Immature natural killer cell (primary cell): ENCODE measurements at regions not wholly inside any gene's neighbourhood (a gene's known extent, or its start where the extent isn't known, plus 50 kb on each side); places are given as distances from the start of the nearest gene placed in this dataset.
A peak's percentile ranks its signal among the peaks of the same experiment; 100 is the strongest.

Experiments used
- DNase-seq, 3 donors: peaks; one replicate each; pipeline ENCODE4 v3.0.0; 2022; ENCODE audit warnings: mixed read lengths in 1 of 3
- H3K27ac Mint-ChIP-seq, 6 donors: one replicate each; pipeline ENCODE4 v1.8.0; 2020; ENCODE audit warnings: mixed read lengths in 6 of 6, mild to moderate bottlenecking in 5 of 6, inconsistent platforms in 4 of 6, moderate library complexity in 3 of 6
- H3K27me3 Mint-ChIP-seq, 3 donors: one replicate each; pipeline ENCODE4 v1.8.0; 2020 to 2021; ENCODE audit warnings: low read depth in 3 of 3, mild to moderate bottlenecking in 3 of 3, mixed read lengths in 3 of 3, moderate library complexity in 3 of 3, inconsistent platforms in 1 of 3
- H3K36me3 Mint-ChIP-seq, 3 donors: one replicate each; pipeline ENCODE4 v1.8.0; 2020; ENCODE audit warnings: mixed read lengths in 3 of 3, inconsistent platforms in 2 of 3, mild to moderate bottlenecking in 2 of 3
- H3K4me1 Mint-ChIP-seq, 2 donors: one replicate each; pipeline ENCODE4 v1.8.0; 2020; ENCODE audit warnings: inconsistent platforms in 2 of 2, mild to moderate bottlenecking in 2 of 2, mixed read lengths in 2 of 2, moderate library complexity in 1 of 2
- H3K4me3 Mint-ChIP-seq, 5 donors: one replicate each; pipeline ENCODE4 v1.8.0; 2020; ENCODE audit warnings: mild to moderate bottlenecking in 5 of 5, mixed read lengths in 5 of 5, inconsistent platforms in 3 of 5, moderate library complexity in 3 of 5
- H3K9me3 Mint-ChIP-seq, 6 donors: one replicate each; pipeline ENCODE4 v1.8.0; 2020; ENCODE audit warnings: mild to moderate bottlenecking in 6 of 6, mixed read lengths in 6 of 6, inconsistent platforms in 4 of 6, moderate library complexity in 3 of 6

DNA sequence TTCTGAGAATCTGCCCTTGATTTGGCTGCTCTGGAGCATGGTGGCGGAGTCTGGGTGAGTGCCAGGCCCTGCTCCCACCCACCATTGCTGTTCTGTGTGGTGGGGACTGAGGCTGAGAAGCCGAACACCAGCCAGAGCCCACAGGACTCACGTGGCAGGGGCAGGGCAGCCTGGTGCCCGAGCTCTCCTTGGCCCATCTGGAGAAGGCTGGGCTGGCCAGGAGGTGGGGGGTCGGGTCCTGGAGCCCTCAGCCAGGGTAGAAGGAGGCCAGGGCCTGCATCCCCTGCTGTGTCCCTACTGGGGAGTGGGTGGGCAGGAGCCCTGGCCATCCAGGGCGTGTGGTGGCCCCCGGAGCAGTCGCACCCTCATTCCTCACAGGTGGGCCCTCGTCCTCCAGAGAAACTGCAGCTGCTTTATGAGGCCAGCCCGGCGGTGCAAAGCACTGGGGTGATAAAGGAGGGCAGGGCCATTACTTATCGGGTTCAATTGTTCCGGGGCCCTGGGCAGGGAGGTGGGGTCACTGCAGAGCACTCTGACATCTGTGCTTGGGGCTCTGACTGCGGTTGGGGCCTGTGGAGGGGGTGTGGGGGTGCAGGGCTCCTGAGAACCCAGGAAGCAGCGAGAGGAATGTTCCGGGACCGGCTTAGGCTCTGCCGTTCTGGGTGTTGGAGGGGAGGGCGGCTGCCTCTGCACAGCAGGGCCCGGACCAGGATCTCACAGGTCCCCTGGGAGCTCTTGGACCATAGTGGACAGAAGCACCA, 217.5 kb upstream of the C14orf180 start:
- Mint-ChIP-seq H3K4me1 (no peaks in the 10 kb centered on the region), H3K9me3 (no peaks in the 10 kb centered on the region), H3K27ac (peak overlapping the region in 1 of 6 donors; percentile 11), H3K4me3 (no peak overlapping the region), H3K27me3 (peaks cover 0 to 2% (median 0%) of the 10 kb centered on the region in 3 donors), H3K36me3 (no peaks in the 10 kb centered on the region)
- no peak for DNase-seq

- Mint-ChIP-seq H3K9me3 (no peaks in the 10 kb centered on the region), H3K4me3 (no peak overlapping the region), H3K27me3 (peaks cover 0 to 2% (median 0%) of the 10 kb centered on the region in 3 donors), H3K27ac (no peak overlapping the region), H3K36me3 (no peaks in the 10 kb centered on the region), H3K4me1 (no peaks in the 10 kb centered on the region)
- DNase-seq, result no peak
These were observed 216.6 kb upstream of the C14orf180 start for GRCh38 chr14:104362761-104363605.

- no peak for DNase-seq
- Mint-ChIP-seq H3K27ac (no peak overlapping the region), H3K4me1 (no peaks in the 10 kb centered on the region)
These were observed 215.4 kb upstream of the C14orf180 start for GRCh38 chr14:104363891-104364760.

GRCh38 chr14:104364830-104365229, 214.7 kb upstream of the C14orf180 start:
- Mint-ChIP-seq H3K4me3 (no peak overlapping the region), H3K36me3 (no peaks in the 10 kb centered on the region), H3K27me3 (peaks cover 0 to 2% (median 0%) of the 10 kb centered on the region in 3 donors), H3K4me1 (no peaks in the 10 kb centered on the region), H3K27ac (no peak overlapping the region), H3K9me3 (no peaks in the 10 kb centered on the region)
- no peak for DNase-seq

More at GRCh38 chr14:104363891-104364760, 215.4 kb upstream of the C14orf180 start:
- H3K27me3 Mint-ChIP-seq, result peaks cover 0 to 2% (median 0%) of the 10 kb centered on the region in 3 donors
- H3K9me3 Mint-ChIP-seq, result no peaks in the 10 kb centered on the region
- H3K36me3 Mint-ChIP-seq, result no peaks in the 10 kb centered on the region
- H3K4me3 Mint-ChIP-seq, result no peak overlapping the region

GRCh38 chr14:104366931-104367865, 212.4 kb upstream of the C14orf180 start:
- H3K36me3 Mint-ChIP-seq, result no peaks in the 10 kb centered on the region
- no peak overlapping the region for H3K4me3 Mint-ChIP-seq
- H3K27ac Mint-ChIP-seq, result peak overlapping the region in 1 of 6 donors; percentile 66
- no peaks in the 10 kb centered on the region for H3K4me1 Mint-ChIP-seq
- DNase-seq, result no peak
- H3K9me3 Mint-ChIP-seq, result no peaks in the 10 kb centered on the region
- H3K27me3 Mint-ChIP-seq, result peaks cover 0 to 2% (median 0%) of the 10 kb centered on the region in 3 donors

- no peaks in the 10 kb centered on the region for H3K4me1 Mint-ChIP-seq
- H3K36me3 Mint-ChIP-seq, result no peaks in the 10 kb centered on the region
- H3K27me3 Mint-ChIP-seq, result peaks cover 0 to 2% (median 0%) of the 10 kb centered on the region in 3 donors
- DNase-seq, result no peak
- H3K9me3 Mint-ChIP-seq, result no peaks in the 10 kb centered on the region
- H3K27ac Mint-ChIP-seq, result no peak overlapping the region
- H3K4me3 Mint-ChIP-seq, result no peak overlapping the region
These were observed 211.5 kb upstream of the C14orf180 start for GRCh38 chr14:104367866-104368750.

GRCh38 chr14:104368751-104369100, 210.8 kb upstream of the C14orf180 start:
- Mint-ChIP-seq H3K4me3 (no peak overlapping the region), H3K36me3 (no peaks in the 10 kb centered on the region), H3K27me3 (peaks cover 0 to 2% (median 0%) of the 10 kb centered on the region in 3 donors), H3K9me3 (no peaks in the 10 kb centered on the region), H3K27ac (no peak overlapping the region), H3K4me1 (no peaks in the 10 kb centered on the region)
- no peak for DNase-seq

DNA sequence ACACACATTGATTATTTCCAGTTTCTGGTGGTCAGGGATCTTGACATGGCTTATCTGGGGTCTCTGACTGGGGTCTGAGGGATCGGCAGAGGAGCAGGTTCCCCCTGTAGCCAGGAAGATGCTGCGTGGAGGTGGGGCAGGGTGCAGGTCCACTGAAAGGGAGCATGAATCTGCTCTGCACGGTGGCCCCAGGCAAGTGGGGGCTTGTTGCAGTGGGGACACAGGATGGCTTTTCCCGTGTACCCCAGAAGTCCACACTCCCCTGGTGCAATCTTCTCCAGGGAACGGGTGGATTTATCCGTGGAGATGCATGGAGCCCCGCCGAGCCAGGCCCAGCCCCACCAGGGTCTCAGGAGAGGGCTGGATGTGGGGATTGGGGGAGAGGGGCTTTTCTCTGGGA, 210.4 kb upstream of the C14orf180 start:
- no peak overlapping the region for H3K27ac Mint-ChIP-seq
- no peaks in the 10 kb centered on the region for H3K4me1 Mint-ChIP-seq
- no peak for DNase-seq
- peaks cover 0 to 2% (median 0%) of the 10 kb centered on the region in 3 donors for H3K27me3 Mint-ChIP-seq
- no peaks in the 10 kb centered on the region for H3K9me3 Mint-ChIP-seq
- H3K4me3 Mint-ChIP-seq, result no peak overlapping the region
- H3K36me3 Mint-ChIP-seq, result no peaks in the 10 kb centered on the region

DNA sequence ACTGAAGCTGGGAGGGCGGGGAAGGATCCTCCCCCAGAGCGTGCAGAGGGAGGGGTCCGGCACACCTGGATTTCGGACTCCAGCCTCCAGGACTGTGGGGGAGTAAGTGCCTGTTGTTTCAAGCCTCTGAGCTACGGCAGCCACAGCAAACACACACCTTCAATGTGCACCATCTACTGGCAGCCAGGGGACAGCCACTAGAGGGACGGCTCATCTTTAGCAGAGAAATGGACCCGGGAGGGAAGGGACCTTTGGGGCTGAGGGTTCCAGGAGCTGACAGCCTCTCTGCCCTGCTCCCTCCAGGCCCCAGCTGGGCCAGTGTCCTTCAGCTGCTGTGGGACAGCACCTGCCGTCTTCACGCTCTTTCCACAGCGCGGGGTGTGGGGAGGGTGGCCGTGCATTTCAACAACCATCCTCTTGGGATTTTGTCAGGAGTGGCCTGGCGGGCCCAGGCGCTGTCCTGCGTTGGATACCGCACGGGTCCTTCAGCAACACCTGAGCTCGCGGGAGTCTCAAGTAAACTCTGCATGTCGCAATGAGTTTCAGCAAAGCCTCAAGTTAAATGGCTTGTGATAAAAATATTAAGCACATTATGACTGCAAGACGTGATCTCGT, 209.2 kb upstream of the C14orf180 start:
- H3K4me3 Mint-ChIP-seq, result no peak overlapping the region

GRCh38 chr14:104371031-104371430, 208.5 kb upstream of the C14orf180 start:
- peaks cover 0 to 2% (median 2%) of the 10 kb centered on the region in 3 donors for H3K27me3 Mint-ChIP-seq
- H3K36me3 Mint-ChIP-seq, result no peaks in the 10 kb centered on the region
- no peaks in the 10 kb centered on the region for H3K9me3 Mint-ChIP-seq
- H3K4me3 Mint-ChIP-seq, result no peak overlapping the region
- no peak for DNase-seq
- no peak overlapping the region for H3K27ac Mint-ChIP-seq
- no peaks in the 10 kb centered on the region for H3K4me1 Mint-ChIP-seq

More for the DNA sequence above, 209.2 kb upstream of the C14orf180 start:
- Mint-ChIP-seq H3K27ac (peak overlapping the region in 2 of 6 donors; percentile 3 to 53), H3K36me3 (no peaks in the 10 kb centered on the region), H3K9me3 (no peaks in the 10 kb centered on the region), H3K4me1 (no peaks in the 10 kb centered on the region), H3K27me3 (peaks cover 0 to 2% (median under 1%) of the 10 kb centered on the region in 3 donors)
- DNase-seq, result no peak

DNA sequence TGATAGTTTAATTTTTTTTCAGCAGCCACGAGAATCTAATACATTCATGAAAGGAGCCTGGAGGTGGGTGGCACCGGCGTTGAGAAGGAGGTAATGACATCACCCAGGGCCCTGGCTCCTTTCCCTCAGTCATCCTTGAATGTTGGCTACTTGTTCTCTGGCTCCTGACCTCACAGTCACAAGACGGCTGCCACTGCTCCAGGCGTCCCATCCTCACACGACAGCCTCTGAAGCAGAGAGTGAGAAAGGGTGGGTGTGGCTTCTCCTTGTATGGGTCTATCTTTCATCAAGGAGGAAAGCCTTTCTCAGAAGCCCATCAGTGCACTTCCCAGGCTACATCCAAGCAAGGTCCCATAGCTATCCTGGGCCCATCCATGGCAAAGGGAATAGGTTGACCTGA, 207.6 kb upstream of the C14orf180 start:
- Mint-ChIP-seq H3K27ac (no peak overlapping the region), H3K4me1 (no peaks in the 10 kb centered on the region)

More for the DNA sequence above, 207.6 kb upstream of the C14orf180 start:
- H3K9me3 Mint-ChIP-seq, result no peaks in the 10 kb centered on the region
- no peak overlapping the region for H3K4me3 Mint-ChIP-seq
- peaks cover 0 to 2% (median 0%) of the 10 kb centered on the region in 3 donors for H3K27me3 Mint-ChIP-seq
- no peak for DNase-seq
- no peaks in the 10 kb centered on the region for H3K36me3 Mint-ChIP-seq
